ENCODE measurements at regions not wholly inside any gene's neighbourhood (a gene's known extent, or its start where the extent isn't known, plus 50 kb on each side); places are given as distances from the start of the nearest gene placed in this dataset.
A peak's percentile ranks its signal among the peaks of the same experiment; 100 is the strongest.

DNA sequence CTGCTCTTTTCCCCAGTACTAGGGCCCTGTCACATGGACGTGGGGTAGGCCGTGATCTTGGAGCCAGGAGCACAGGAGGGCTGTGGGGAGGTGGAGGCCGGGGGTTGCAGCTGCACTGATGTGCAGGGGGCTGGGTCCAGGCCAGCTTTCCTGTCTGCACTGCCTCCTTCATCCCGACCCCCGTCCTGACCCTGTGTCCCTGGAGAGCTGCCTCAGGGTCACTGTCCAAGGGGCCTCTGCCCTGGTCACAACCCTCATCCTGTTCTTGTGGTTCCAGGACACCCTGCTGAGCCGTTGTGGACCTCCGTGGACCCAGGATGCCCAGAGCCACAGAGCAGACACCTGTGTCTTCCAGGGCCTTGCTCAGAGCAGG is 91.7 kb upstream of the ADRA2C start:
- DNase-seq (no peak), ATAC-seq (ENCODE audit: poor library complexity) (no peak)
- intact Hi-C loops (cut with DNase I) = no loop called here

- ATAC-seq (ENCODE audit: poor library complexity) (no peak), DNase-seq (peak; percentile 4)
- intact Hi-C loops (cut with DNase I) = no loop called here
Observed at GRCh38 chr4:3673716-3674478, 92.3 kb upstream of the ADRA2C start.

GRCh38 chr4:3673176-3673575 is 93.0 kb upstream of the ADRA2C start:
- intact Hi-C loops (cut with DNase I) = no loop called here
- peak; percentile 30 for DNase-seq
- ATAC-seq (ENCODE audit: poor library complexity) = no peak

GRCh38 chr4:3672465-3672831 is 93.7 kb upstream of the ADRA2C start:
- DNase-seq (peak; percentile 2), ATAC-seq (ENCODE audit: poor library complexity) (no peak)
- intact Hi-C loops (cut with DNase I) = no loop called here

- ATAC-seq (ENCODE audit: poor library complexity) (no peak), DNase-seq (peak; percentile 11)
- intact Hi-C loops (cut with DNase I) = no loop called here
Observed at GRCh38 chr4:3671571-3672464, 94.4 kb upstream of the ADRA2C start.

DNA sequence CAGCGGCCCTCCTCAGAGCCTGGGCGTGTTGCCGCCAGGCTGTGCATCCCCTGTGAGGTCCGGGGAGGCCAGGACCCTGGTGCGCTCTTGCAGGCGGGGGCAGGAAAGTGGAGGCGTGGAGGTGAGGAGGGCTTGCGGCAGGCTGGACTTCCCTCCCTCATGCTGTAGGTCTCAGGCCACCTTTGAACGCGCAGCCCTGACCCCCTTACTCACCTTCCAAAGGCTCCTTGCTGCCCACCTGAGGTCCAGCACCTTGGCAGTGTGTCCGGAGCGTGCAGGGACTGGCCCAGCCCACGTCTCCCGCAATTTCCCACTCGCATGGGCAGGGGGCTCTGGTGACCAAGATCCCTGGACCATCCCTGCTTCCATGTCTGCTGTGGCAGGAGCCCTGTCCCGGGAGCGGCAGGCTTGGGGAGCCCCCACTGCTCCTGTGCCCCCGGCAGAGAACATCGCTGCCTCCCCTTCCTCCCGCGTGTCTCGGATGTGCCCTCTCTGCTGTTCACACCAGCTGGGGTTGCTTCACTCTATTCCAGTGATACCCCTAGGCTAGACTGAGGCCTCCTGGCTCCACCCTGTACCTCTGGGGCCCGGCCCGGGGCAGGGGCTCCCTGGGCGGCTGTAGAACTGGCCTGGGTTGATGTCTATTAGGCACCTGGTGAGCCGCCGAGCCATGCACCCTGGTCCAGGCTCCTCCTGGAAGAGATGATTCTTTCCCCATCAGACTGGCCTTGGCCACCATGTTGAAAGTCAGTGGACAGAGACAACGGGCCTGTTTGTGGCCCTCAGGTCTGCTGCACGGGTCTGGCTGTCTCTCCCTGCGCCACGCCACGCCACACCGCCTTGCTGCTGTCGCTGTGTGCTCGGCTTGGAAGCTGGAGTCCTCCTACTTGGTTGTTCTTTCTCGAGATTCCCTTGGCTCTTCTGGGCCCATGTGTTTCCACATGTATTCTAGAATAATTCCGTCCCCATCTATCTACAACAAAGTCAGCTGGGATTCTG is 95.4 kb upstream of the ADRA2C start:
- DNase-seq (peak; percentile 33), ATAC-seq (ENCODE audit: poor library complexity) (no peak)
- intact Hi-C loops (cut with DNase I) = no loop called here

DNA sequence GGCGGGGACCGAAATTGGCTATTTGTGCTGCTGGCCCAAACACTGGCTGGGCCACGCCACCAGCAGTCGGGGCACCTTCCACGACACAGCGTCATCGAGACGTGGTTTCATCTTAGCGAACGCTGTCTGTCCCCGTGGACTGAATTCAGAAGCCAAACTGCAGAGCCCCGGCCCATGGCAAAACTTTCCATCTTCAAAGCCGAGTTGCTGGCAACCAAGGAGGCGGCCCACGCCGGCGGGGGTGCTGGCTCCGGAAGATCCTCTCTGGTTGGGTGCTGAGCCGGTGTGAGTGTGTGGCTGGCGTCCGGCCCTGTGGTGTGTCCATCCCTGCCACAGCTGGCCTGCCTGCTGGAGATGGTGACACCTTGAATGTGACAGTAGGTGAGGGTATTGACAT is 96.6 kb upstream of the ADRA2C start:
- intact Hi-C loops (cut with DNase I) = no loop called here
- no peak for ATAC-seq (ENCODE audit: poor library complexity)
- DNase-seq = peak; percentile 24

GRCh38 chr4:3668825-3669552 is 97.2 kb upstream of the ADRA2C start:
- DNase-seq = no peak
- no peak for ATAC-seq (ENCODE audit: poor library complexity)
- intact Hi-C loops (cut with DNase I) = no loop called here

GRCh38 chr4:3667258-3667657 is 98.9 kb upstream of the ADRA2C start:
- no peak for DNase-seq
- intact Hi-C loops (cut with DNase I) = no loop called here
- ATAC-seq (ENCODE audit: poor library complexity) = no peak

GRCh38 chr4:3666263-3666662 is 99.9 kb upstream of the ADRA2C start:
- ATAC-seq (ENCODE audit: poor library complexity) (no peak), DNase-seq (no peak)
- intact Hi-C loops (cut with DNase I) = no loop called here

GRCh38 chr4:3665360-3665891 is 100.8 kb upstream of the ADRA2C start:
- ATAC-seq (ENCODE audit: poor library complexity) (no peak), DNase-seq (no peak)
- intact Hi-C loops (cut with DNase I) = no loop called here

GRCh38 chr4:3663791-3664190 is 102.4 kb upstream of the ADRA2C start:
- intact Hi-C loops (cut with DNase I) = no loop called here
- DNase-seq = no peak
- ATAC-seq (ENCODE audit: poor library complexity) = no peak

DNA sequence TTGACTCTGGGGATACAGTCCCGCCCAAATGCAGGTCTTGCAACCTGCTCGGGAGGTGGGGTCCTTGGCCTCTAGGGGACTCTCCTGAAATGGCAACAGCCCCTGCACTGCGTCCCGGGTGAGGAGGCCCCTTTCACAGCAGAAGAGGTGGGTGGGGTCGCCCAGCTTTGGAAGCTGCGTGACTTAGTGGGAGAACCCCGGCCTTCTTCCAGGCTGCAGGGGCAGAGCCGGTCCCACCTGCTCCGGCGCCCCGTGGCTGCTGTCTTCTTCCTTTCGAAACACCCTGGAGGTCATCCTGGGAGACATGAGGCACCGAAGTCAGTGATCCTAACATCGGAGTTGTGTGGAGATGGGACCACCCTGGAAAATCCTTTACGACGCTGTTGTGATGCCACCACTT is 103.7 kb upstream of the ADRA2C start:
- ATAC-seq (ENCODE audit: poor library complexity) = no peak
- intact Hi-C loops (cut with DNase I) = no loop called here
- no peak for DNase-seq

DNA sequence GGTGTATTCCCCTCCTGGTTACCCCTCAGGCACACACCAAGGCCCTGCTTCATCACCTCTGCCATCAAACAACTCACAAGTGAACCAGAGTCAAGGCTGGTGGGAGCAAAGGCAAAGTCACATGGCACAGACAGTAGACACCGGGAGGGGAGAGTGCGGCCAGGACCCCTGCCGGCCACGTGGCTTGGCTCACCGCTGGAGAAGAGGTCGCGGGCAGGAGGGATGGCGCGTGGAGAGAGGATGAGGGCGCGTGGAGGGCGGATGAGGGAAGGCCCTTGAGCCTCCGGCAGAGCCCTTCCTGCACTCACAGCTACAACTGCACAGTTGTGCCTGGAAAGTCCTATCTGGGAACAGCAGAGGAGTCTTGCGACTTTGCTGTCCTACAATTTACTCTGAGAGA is 104.2 kb upstream of the ADRA2C start:
- no peak for DNase-seq
- intact Hi-C loops (cut with DNase I) = no loop called here
- no peak for ATAC-seq (ENCODE audit: poor library complexity)

DNA sequence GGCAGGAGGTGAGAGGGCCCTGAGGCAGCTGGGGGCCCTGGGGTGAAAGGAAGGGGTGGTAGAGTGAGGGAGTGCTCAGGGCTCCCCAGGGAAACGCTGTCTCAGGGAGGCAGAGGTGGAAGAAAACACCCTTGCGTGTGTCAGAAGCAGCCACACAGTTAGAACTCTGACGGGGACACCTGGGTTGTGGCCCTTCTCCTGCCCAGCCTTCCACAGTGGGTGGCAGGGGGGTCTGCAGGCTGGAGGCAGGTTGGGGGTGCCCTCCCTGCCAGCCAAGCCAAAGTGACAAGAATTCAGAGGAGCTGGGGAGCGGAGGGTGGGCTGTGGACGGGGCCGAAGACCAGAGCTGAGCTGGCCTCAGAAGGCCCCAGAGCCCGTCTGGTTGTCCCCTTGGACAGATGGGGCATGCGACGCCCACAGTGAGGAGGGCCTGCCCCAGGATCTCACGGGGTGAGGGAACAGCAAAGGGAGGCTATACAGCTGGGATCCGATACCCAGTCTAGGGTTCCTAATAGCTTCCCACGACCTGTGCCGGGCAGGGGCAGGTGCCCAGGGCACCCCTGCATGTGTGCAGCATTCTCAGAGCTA is 105.2 kb upstream of the ADRA2C start:
- DNase-seq (no peak), ATAC-seq (ENCODE audit: poor library complexity) (no peak)
- intact Hi-C loops (cut with DNase I) = no loop called here

- peak; percentile 20 for ATAC-seq (ENCODE audit: poor library complexity)
- DNase-seq = no peak
- intact Hi-C loops (cut with DNase I) = no loop called here
Observed at GRCh38 chr4:3660086-3660927, 105.9 kb upstream of the ADRA2C start.

GRCh38 chr4:3659131-3659530 is 107.1 kb upstream of the ADRA2C start:
- ATAC-seq (ENCODE audit: poor library complexity) (no peak), DNase-seq (no peak)
- intact Hi-C loops (cut with DNase I) = no loop called here

Data from Right ventricle myocardium superior (tissue), 1 donor.